GM18858 (cell line): ENCODE measurements at regions not wholly inside any gene's neighbourhood (a gene's known extent, or its start where the extent isn't known, plus 50 kb on each side); places are given as distances from the start of the nearest gene placed in this dataset.
A peak's percentile ranks its signal among the peaks of the same experiment; 100 is the strongest.

Experiments
- ATAC-seq: cut with Tn5 transposase; IDR thresholded peaks from one replicate; pipeline ENCODE4 v1.9.1; 2021; ENCODE audit not compliant: unreplicated experiment

GRCh38 chr2:104433657-104434056 is 420.3 kb upstream of the POU3F3 start:
- ATAC-seq, result no peak

GRCh38 chr2:104434318-104434792 is 419.6 kb upstream of the POU3F3 start:
- ATAC-seq, result peak; percentile 87

GRCh38 chr2:104434966-104435365 is 418.9 kb upstream of the POU3F3 start:
- no peak for ATAC-seq

- ATAC-seq, result no peak
Measured at GRCh38 chr2:104438481-104438880, 415.4 kb upstream of the POU3F3 start.

GRCh38 chr2:104443145-104443544 is 410.8 kb upstream of the POU3F3 start:
- ATAC-seq, result no peak

- ATAC-seq, result no peak
Measured at GRCh38 chr2:104444392-104444791, 409.5 kb upstream of the POU3F3 start.

- ATAC-seq, result no peak
Measured at GRCh38 chr2:104444889-104445288, 409.0 kb upstream of the POU3F3 start.

GRCh38 chr2:104447831-104448434 is 406.0 kb upstream of the POU3F3 start:
- no peak for ATAC-seq

GRCh38 chr2:104448661-104449440 is 405.1 kb upstream of the POU3F3 start:
- no peak for ATAC-seq

- no peak for ATAC-seq
Measured at GRCh38 chr2:104452558-104452957, 401.4 kb upstream of the POU3F3 start.

GRCh38 chr2:104462731-104463130 is 391.2 kb upstream of the POU3F3 start:
- ATAC-seq, result no peak

GRCh38 chr2:104465981-104466380 is 387.9 kb upstream of the POU3F3 start:
- ATAC-seq, result no peak

GRCh38 chr2:104468846-104469245 is 385.1 kb upstream of the POU3F3 start:
- ATAC-seq, result no peak

- no peak for ATAC-seq
Measured at GRCh38 chr2:104472076-104472475, 381.8 kb upstream of the POU3F3 start.

GRCh38 chr2:104473546-104473945 is 380.4 kb upstream of the POU3F3 start:
- peak; percentile 49 for ATAC-seq

- no peak for ATAC-seq
Measured at GRCh38 chr2:104474716-104475115, 379.2 kb upstream of the POU3F3 start.

- no peak for ATAC-seq
Measured at GRCh38 chr2:104476075-104476474, 377.8 kb upstream of the POU3F3 start.

GRCh38 chr2:104476563-104476988 is 377.3 kb upstream of the POU3F3 start:
- ATAC-seq, result no peak

- ATAC-seq, result no peak
Measured at GRCh38 chr2:104481341-104481740, 372.6 kb upstream of the POU3F3 start.

- ATAC-seq, result no peak
Measured at GRCh38 chr2:104487366-104487765, 366.5 kb upstream of the POU3F3 start.

GRCh38 chr2:104493698-104494097 is 360.2 kb upstream of the POU3F3 start:
- no peak for ATAC-seq

GRCh38 chr2:104501342-104501741 is 352.6 kb upstream of the POU3F3 start:
- ATAC-seq, result no peak
